Fibroblast of skin of abdomen (primary cell): ENCODE measurements at regions not wholly inside any gene's neighbourhood (a gene's known extent, or its start where the extent isn't known, plus 50 kb on each side); places are given as distances from the start of the nearest gene placed in this dataset.

Source experiments
- DNase-seq: peaks from one replicate; pipeline ENCODE4 v3.0.0-alpha.2; 2013

DNA sequence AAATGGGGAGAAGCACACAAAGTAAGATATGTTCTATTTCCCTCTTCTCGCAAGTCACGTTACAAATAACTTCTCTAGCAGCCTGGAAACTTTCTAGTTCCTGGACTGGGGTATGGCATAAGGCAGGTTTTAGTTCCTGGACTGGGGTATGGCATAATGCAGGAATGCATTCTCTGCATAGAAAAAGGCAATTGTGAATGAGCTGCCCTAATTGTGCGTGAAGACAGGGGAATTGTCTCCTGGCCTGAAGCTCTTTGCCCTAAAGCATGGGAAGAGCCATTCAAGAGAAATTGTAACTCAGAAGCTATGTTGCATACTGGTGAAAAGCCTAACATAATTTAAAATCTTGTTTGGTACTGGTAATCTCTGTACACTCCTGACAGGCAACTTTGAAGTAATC is 54.3 kb upstream of the CBLB start:
- DNase-seq, result no peak

DNA sequence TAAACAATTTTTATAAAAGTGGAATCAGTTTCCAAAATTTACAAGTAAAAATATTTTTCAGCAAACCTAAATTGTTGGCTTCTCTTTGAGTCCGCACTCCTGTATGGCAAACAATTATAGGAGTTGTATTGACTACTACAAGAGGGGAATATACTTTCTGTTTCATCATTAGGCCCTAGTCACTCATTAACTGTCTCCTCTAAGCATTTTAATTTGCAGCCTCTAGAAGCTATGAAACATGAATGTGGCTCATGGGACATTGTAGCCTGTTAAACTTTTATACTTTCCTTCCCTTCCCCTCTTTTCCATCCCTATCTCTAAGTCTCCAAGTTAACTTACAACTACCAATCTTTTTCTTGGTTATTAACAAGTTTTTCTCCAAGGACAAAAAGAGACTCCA is 58.9 kb upstream of the CBLB start:
- no peak for DNase-seq

DNA sequence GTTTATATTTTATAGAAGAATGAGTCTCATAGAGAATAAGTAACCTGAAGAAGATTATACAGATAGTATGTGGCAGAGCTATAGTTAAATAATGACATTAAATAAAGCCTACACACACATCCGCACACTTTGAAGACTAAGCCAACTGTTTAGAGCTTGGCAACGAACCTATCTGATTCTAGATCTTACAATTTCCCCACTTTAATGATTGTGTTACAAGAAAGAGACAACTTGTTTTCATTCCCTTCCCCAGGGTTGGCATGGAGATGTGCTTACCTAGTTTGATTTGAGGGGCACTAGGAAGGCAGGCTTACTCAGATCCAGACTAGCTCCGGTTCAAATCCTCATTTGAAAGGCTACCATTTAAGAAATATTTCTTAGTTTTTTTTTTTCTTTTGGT is 61.9 kb upstream of the CBLB start:
- DNase-seq, result no peak

- DNase-seq, result no peak
These were observed 62.7 kb upstream of the CBLB start for GRCh38 chr3:105931500-105931899.

DNA sequence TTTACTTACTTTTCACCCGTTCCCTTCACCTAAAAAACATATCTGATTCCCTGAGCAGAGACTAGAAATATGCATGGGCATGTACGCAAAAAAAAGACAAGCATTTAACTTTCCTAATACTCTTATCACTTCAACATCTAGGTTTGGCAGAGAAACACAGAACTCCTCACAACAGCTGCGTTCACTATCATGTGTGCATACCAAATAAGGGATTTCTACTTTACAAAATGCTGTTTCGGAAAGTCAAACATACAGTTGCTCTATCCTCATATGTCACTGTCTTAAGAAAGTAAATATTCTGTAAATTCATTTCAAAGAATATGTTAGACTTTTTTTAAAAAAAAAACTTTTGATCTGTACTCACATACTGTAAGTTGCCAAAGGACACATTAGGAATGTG is 65.1 kb upstream of the CBLB start:
- peak; percentile 49 for DNase-seq

DNA sequence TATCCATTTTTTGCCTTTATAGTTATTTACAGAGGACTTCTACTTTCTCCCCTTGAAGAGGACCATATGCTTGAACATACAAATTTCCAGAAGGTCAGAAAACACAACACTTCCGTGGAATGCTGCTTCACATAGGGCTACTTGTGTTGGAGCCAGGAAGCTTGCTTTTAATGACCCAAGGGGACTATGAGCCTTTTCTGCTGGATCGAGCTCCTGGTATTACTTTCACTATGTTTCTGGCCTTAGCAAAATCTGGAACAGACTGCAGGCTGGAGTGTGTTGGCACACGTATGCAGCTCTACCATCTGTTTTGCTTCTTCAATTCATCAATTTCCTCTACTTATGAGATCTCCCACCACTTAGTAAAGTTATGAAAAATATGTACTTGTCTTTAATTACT is 69.3 kb upstream of the CBLB start:
- DNase-seq, result peak; percentile 68

DNA sequence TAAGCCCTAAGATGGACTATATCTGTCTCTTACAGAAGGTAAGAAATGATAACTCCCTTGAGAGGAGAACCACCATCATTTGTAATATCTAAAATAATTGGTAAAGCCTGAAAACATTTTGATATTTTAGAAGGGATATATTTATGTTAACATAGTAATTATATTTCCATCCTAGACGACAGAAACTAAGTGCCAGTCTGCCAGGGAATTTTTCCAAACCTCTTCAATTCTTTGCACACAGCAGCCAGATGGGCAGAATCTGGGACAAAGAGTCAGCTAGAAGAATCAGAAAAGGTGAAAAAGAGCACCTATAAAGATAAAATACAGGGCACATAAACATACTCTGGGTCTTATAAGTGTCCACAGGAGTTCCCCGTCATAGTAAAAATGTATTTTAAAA is 70.0 kb upstream of the CBLB start:
- DNase-seq, result no peak

DNA sequence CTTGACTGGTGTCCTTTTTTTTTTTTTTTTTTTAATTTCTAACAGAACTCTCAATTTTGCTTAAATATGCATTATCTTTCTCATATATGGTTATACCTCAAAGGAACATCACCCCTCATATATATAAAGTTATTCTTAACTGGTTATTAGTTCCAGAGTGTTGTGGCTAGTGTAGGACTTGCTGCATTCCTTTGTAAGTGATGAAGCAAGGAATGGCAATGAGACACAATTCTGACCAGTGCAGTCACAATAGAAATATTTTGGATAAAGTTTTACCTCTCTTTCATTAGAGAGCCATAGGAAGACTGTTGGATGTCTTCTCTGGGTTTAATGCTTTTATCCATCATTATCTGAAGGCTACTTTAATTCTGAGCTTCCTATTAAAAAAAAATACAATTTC is 75.5 kb upstream of the CBLB start:
- DNase-seq, result peak; percentile 85

DNA sequence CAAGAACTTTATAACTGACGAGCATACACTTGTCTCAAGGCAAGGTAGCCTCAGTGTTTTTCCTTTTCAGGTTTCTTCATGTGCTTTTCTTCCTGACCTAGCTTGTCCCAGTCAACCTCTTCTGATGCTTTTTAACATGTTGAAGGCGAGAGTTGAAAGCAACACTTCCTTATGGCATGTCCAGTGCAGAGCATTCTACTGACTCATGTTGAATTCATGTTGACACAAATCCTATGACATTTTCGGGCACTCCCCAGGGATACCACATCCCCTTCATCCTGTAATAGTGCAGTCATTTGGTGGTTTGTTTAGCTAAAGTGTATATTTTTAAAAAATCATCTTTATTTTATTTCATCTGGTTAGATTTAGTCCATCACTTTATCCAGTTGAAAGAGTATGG is 75.9 kb upstream of the CBLB start:
- peak; percentile 85 for DNase-seq

- peak; percentile 52 for DNase-seq
These were observed 79.3 kb upstream of the CBLB start for GRCh38 chr3:105948101-105948500.

DNA sequence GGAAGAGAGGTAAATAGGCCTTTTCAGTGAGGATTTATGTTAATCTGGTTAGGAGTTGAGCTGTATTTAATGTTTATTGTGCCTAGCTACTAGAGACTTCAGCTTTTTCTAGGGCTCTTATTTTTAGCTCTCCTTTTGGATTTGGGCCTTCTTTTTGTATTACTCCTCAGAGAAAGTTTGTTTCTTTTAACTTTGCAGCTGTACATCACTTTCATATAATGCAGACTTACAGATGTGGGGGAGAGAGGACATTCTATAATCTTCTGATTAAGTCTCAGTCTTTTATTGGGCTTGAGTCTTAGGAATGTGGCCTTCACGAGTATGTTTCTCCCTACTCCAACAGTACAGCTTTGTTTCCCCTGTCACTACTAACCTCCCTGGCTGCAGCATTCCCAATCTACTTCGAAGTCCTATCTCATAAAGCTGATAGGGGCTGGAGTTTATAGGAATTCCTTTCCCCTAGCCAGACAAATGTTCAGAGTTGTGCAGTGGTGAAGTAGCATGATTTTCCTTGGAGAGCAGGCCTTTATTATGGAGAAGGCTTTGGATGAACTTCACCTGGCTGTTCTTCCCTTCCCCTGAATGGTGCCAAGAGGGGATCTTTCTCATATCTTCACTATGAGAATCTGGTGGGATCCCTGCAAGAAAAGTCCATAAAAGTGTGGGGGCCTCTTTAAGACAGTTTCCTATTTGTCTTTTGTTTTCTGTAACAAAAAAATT is 82.2 kb upstream of the CBLB start:
- DNase-seq, result no peak

DNA sequence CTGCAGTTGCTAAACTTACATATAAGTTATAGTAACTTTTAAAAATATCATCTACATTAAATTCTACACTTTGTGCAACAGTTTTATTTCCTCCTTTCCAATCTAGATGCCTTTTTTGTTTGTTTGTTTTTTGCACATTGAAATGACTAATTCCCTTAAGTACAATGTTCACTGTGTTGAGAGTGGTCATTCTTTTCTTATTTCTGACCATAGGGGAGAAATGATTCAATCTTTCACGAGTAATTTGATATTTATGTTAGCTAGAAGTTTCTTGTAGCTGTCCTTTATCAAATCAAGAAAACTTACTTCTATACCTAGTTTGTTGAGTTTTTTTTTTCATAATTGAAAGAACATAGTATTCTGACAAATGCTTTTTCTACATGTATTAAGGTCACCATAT is 85.0 kb upstream of the CBLB start:
- no peak for DNase-seq

DNA sequence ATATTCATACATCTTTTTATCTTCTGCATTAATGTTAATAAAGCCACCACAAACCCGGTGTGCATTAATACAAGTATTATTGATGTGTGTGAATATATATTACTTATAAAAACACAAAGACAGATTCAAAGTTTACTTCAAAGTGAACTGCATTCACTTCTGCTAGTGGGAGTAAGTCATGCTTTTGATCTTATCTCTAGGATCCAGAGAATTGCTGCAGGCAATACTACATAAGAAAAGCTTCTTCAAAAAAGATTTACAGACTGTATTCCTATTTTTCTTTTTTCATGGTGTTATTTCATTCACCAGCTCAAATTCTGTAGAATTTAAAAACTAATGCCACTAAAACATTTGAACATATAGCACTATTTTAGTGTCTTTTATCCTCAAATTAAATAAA is 87.5 kb upstream of the CBLB start:
- no peak for DNase-seq

GRCh38 chr3:105957722-105958121 is 88.9 kb upstream of the CBLB start:
- DNase-seq, result peak; percentile 90

- DNase-seq, result no peak
These were observed 89.6 kb upstream of the CBLB start for GRCh38 chr3:105958237-105959000.

- DNase-seq, result no peak
These were observed 91.0 kb upstream of the CBLB start for GRCh38 chr3:105959851-105960250.

GRCh38 chr3:105960381-105960780 is 91.6 kb upstream of the CBLB start:
- no peak for DNase-seq

- no peak for DNase-seq
These were observed 94.3 kb upstream of the CBLB start for GRCh38 chr3:105963161-105963560.

DNA sequence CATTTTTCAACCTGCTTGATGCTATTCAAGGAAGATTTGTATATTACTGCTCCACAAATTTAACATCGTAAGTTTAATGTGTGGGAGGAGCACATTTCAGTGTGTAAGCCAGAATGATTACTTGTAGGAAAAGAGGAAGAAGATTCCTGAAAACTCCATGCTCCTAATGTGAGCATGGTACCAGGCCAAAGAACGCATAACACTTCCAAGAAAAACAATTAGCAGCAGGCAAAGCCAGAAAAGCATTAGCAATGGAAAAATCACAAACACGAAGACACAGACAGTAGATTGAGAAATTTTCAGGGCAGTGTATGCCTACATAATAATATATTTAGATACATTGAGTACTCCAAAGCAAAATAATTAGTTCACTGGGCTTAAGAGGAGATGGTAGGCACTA is 96.6 kb upstream of the CBLB start:
- peak; percentile 65 for DNase-seq

- peak; percentile 76 for DNase-seq
These were observed 98.3 kb upstream of the CBLB start for GRCh38 chr3:105967117-105967516.

- peak; percentile 80 for DNase-seq
These were observed 101.5 kb upstream of the CBLB start for GRCh38 chr3:105970283-105970682.

DNA sequence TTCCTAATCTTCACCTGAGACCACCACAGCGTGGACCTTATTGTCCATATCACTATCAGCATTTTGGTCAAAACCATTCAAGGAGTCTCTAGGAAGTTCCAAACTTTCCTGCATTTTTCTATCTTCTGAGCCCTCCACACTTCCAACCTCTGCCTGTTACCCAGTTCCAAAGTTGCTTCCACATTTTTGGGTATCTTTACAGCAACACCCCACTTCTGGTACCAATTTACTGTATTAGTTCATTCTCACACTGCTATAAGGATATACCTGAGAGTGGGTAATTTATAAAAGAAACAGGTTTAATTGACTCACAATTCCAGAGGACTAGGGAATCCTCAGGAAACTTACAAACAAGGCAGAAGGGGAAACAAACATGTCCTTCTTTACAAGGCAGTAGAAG is 103.3 kb upstream of the CBLB start:
- no peak for DNase-seq

- no peak for DNase-seq
These were observed 105.6 kb upstream of the CBLB start for GRCh38 chr3:105974381-105974780.

DNA sequence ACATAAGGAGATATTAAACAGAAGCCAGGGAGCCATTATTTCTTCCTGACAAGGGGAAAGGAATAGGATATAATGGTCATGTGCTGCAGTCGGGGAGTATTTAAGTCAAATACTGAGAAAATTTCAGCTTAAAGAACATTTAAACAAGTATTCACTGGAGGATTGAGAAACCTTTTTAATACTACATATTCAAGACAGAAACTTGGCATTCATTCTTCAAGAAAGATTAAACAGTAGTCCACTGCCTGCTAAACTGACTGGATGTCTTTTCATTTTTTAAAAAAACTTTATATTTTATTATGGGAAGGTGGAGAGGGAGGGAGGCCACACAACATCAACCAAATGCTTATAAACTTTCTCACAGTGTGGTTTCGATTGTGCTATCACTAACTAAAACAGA is 107.4 kb upstream of the CBLB start:
- peak; percentile 13 for DNase-seq
